Tibial nerve (tissue), 4 donors: ENCODE measurements at regions not wholly inside any gene's neighbourhood (a gene's known extent, or its start where the extent isn't known, plus 50 kb on each side); places are given as distances from the start of the nearest gene placed in this dataset.
"Not testable (repeated sequence)": the region's sequence is repeated elsewhere in the genome, so short reads cannot be mapped to it uniquely, and the experiment has no call there.

Experiments
- DNase-seq, 2 donors: peaks; one replicate each; pipeline ENCODE4 v3.0.0-alpha.2; 2019; ENCODE audit warnings: low spot score in 2 of 2
- H3K27ac ChIP-seq, 4 donors: fragments of 200-600 bp; sonication (generic) in 3 of 4; one replicate each; pipeline ENCODE4 v1.5.1; 2017 to 2019; ENCODE audit warnings: mild to moderate bottlenecking in 1 of 4
- H3K27me3 ChIP-seq, 2 donors: fragments of 200-600 bp; sonication (generic) in 1 of 2; one replicate each; pipeline versions ENCODE4 v1.5.1 to v1.6.0; 2017 to 2019
- H3K36me3 ChIP-seq, 3 donors: fragments of 200-600 bp; sonication (generic); one replicate each; pipeline ENCODE4 v1.5.1; 2018 to 2019
- H3K4me1 ChIP-seq, 4 donors: fragments of 200-600 bp; sonication (generic) in 3 of 4; one replicate each; pipeline ENCODE4 v1.5.1; 2017 to 2019
- H3K4me3 ChIP-seq, 4 donors: fragments of 200-600 bp; sonication (generic) in 3 of 4; one replicate each; pipeline ENCODE4 v1.5.1; 2017 to 2019; ENCODE audit warnings: mild to moderate bottlenecking in 1 of 4, moderate library complexity in 1 of 4
- H3K9me3 ChIP-seq, 4 donors: fragments of 200-600 bp; sonication (generic) in 3 of 4; one replicate each; pipeline ENCODE4 v1.5.1; 2017 to 2019
- EP300 ChIP-seq, 2 donors: sonication (generic); formaldehyde crosslinking; IDR thresholded peaks; one replicate each; pipeline ENCODE4 v1.6.1; 2017; ENCODE audit warnings: antibody characterized with exemption in 2 of 2, mild to moderate bottlenecking in 1 of 2
- POLR2A ChIP-seq, 2 donors: fragments of 450-650 bp; IDR thresholded peaks; one replicate each; pipeline ENCODE4 v1.6.1; 2017; ENCODE audit warnings: antibody characterized with exemption in 2 of 2, mild to moderate bottlenecking in 2 of 2, moderate library complexity in 2 of 2
- WGBS, 2 donors: methylation state at CpG; one replicate each; pipeline ENCODE4 v1.1.5; 2018; 5-methylcytosine and 5-hydroxymethylcytosine counted together
- TF ChIP-seq, protein P1 (sequence below), 5 experiments: fragments of 200-600 bp in 3 of 5; fragments of 450-650 bp in 2 of 5; sonication (generic) in 3 of 5; IDR thresholded peaks; one replicate each; pipeline ENCODE4 v1.5.1; 2016 to 2019; ENCODE audit warnings: antibody characterized with exemption in 5 of 5, mild to moderate bottlenecking in 3 of 5, moderate library complexity in 2 of 5

- H3K27ac ChIP-seq, result no peak overlapping the region
- peaks cover 0 to 3% (median 0%) of the 10 kb centered on the region in 4 donors for H3K9me3 ChIP-seq
- no peak for TF ChIP-seq POLR2A (IDR thresholded peaks at IDR 0.05)
- TF ChIP-seq EP300 (IDR thresholded peaks at IDR 0.05), result no peak
- TF ChIP-seq, protein P1, sequence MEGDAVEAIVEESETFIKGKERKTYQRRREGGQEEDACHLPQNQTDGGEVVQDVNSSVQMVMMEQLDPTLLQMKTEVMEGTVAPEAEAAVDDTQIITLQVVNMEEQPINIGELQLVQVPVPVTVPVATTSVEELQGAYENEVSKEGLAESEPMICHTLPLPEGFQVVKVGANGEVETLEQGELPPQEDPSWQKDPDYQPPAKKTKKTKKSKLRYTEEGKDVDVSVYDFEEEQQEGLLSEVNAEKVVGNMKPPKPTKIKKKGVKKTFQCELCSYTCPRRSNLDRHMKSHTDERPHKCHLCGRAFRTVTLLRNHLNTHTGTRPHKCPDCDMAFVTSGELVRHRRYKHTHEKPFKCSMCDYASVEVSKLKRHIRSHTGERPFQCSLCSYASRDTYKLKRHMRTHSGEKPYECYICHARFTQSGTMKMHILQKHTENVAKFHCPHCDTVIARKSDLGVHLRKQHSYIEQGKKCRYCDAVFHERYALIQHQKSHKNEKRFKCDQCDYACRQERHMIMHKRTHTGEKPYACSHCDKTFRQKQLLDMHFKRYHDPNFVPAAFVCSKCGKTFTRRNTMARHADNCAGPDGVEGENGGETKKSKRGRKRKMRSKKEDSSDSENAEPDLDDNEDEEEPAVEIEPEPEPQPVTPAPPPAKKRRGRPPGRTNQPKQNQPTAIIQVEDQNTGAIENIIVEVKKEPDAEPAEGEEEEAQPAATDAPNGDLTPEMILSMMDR (IDR thresholded peaks at IDR 0.05), result no peak
- no peaks in the 10 kb centered on the region for H3K4me1 ChIP-seq
- no peaks in the 10 kb centered on the region for H3K27me3 ChIP-seq
- DNase-seq, result no peak
- H3K4me3 ChIP-seq, result no peak overlapping the region
- no peaks in the 10 kb centered on the region for H3K36me3 ChIP-seq
- 81 to 95% methylated on average over 5 of the region's 5 CpGs for WGBS, 2 donors
Measured at GRCh38 chr3:153055217-153055616, 106.8 kb upstream of the RAP2B start.

- DNase-seq, result no peak
- H3K36me3 ChIP-seq, result no peaks in the 10 kb centered on the region
- no peak overlapping the region for H3K4me3 ChIP-seq
- no peaks in the 10 kb centered on the region for H3K4me1 ChIP-seq
- peaks cover 0 to 3% (median 0%) of the 10 kb centered on the region in 4 donors for H3K9me3 ChIP-seq
- no peaks in the 10 kb centered on the region for H3K27me3 ChIP-seq
- H3K27ac ChIP-seq, result no peak overlapping the region
- WGBS, 2 donors, result 85 to 87% methylated on average over 2 of the region's 2 CpGs
- TF ChIP-seq, protein P1 (IDR thresholded peaks at IDR 0.05), result no peak
- TF ChIP-seq EP300 (IDR thresholded peaks at IDR 0.05) (no peak), POLR2A (IDR thresholded peaks at IDR 0.05) (no peak)
Measured at GRCh38 chr3:153055779-153056178, 106.2 kb upstream of the RAP2B start.

- WGBS, 2 donors, result 61% methylated on average over 6 of the region's 6 CpGs
- not testable (repeated sequence) for H3K9me3 ChIP-seq, H3K4me1 ChIP-seq, H3K4me3 ChIP-seq, H3K27me3 ChIP-seq, H3K27ac ChIP-seq, H3K36me3 ChIP-seq
- DNase-seq, result peak in 1 of 2 donors; percentile 11
Measured at GRCh38 chr3:153058031-153058688, 103.9 kb upstream of the RAP2B start.

DNA sequence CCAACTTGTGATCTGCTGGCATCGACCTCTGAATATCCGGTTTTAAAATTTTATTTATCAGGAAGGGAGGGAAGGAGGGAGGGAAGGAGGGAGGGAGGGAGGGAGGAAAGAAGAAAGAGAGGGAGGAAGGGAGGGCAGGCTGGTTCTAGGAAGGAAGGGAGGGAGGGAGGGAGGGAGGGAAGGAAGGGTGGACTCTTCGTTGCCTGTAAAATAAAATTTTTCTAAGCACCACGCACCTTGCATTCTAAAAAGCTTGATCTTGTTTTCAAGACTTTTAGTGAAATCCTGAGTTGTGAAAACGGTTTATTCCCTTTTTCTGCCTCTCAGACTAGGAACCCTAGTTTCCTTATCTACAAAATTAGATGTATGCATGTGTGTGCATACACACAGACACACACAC, 101.7 kb upstream of the RAP2B start:
- no peak overlapping the region for H3K27ac ChIP-seq
- TF ChIP-seq EP300 (IDR thresholded peaks at IDR 0.05) (no peak), POLR2A (IDR thresholded peaks at IDR 0.05) (no peak)
- TF ChIP-seq, protein P1 (IDR thresholded peaks at IDR 0.05), result no peak
- H3K4me1 ChIP-seq, result no peaks in the 10 kb centered on the region
- no peaks in the 10 kb centered on the region for H3K27me3 ChIP-seq
- no peak for DNase-seq
- H3K9me3 ChIP-seq, result peaks cover 0 to 3% (median 0%) of the 10 kb centered on the region in 4 donors
- WGBS, 2 donors, result 69 to 82% methylated on average over 5 of the region's 5 CpGs
- no peaks in the 10 kb centered on the region for H3K36me3 ChIP-seq
- H3K4me3 ChIP-seq, result no peak overlapping the region

GRCh38 chr3:153061938-153062528, 100.0 kb upstream of the RAP2B start:
- H3K27ac ChIP-seq, result no peak overlapping the region
- H3K36me3 ChIP-seq, result no peaks in the 10 kb centered on the region
- no peak overlapping the region for H3K4me3 ChIP-seq
- DNase-seq, result no peak
- WGBS, 2 donors, result 83 to 97% methylated on average over 4 of the region's 4 CpGs
- no peaks in the 10 kb centered on the region for H3K27me3 ChIP-seq
- peaks cover 0 to 3% (median 0%) of the 10 kb centered on the region in 4 donors for H3K9me3 ChIP-seq
- H3K4me1 ChIP-seq, result no peaks in the 10 kb centered on the region
- TF ChIP-seq POLR2A (IDR thresholded peaks at IDR 0.05), result no peak
- TF ChIP-seq EP300 (IDR thresholded peaks at IDR 0.05), result no peak
- TF ChIP-seq, protein P1 (IDR thresholded peaks at IDR 0.05), result no peak
